Kidney (tissue), 13 donors: ENCODE measurements at regions not wholly inside any gene's neighbourhood (a gene's known extent, or its start where the extent isn't known, plus 50 kb on each side); places are given as distances from the start of the nearest gene placed in this dataset.

Experiments
- DNase-seq, 5 donors: peaks; one replicate each; pipeline ENCODE4 v3.0.0-alpha.2; 2013 to 2020
- FAIRE-seq: peaks from 2 replicates; lab custom pipeline; 2012; peaks lifted over from hg19 to GRCh38; lab: Jason Lieb, UNC
- H3K27ac ChIP-seq, 2 donors: one replicate each; pipeline ENCODE4 v1.7.0; 2013; ENCODE audit warnings: low read depth in 2 of 2, low read length in 2 of 2, inconsistent platforms in 1 of 2
- H3K27me3 ChIP-seq: one replicate; pipeline ENCODE4 v1.7.1; 2013; ENCODE audit warnings: low read length, inconsistent platforms; ENCODE audit not compliant: control insufficient read depth, insufficient read depth
- H3K36me3 ChIP-seq, 3 donors: one replicate each; pipeline versions ENCODE4 v1.7.0 to v1.7.1; 2013; ENCODE audit warnings: low read length in 3 of 3, control low read depth in 1 of 3, inconsistent platforms in 1 of 3; ENCODE audit not compliant: insufficient read depth in 3 of 3, control insufficient read depth in 2 of 3
- H3K4me1 ChIP-seq, 3 donors: one replicate each; pipeline versions ENCODE4 v1.7.0 to v1.7.1; 2013; ENCODE audit warnings: low read length in 3 of 3, inconsistent platforms in 1 of 3, low read depth in 1 of 3; ENCODE audit not compliant: control insufficient read depth in 2 of 3, insufficient read depth in 2 of 3
- H3K4me3 ChIP-seq, 3 donors: one replicate each; pipeline versions ENCODE4 v1.7.0 to v1.8.1; 2013; ENCODE audit warnings: low read length in 3 of 3, control low read depth in 1 of 3, inconsistent platforms in 1 of 3
- H3K9ac ChIP-seq, 3 donors: one replicate each; pipeline versions ENCODE4 v1.7.0 to v1.7.1; 2013; ENCODE audit warnings: low read length in 3 of 3, control low read depth in 1 of 3, inconsistent platforms in 1 of 3
- H3K9me3 ChIP-seq, 3 donors: one replicate each; pipeline versions ENCODE4 v1.7.0 to v1.7.1; 2013; ENCODE audit warnings: low read length in 3 of 3, control low read depth in 1 of 3, inconsistent platforms in 1 of 3; ENCODE audit not compliant: control insufficient read depth in 2 of 3, insufficient read depth in 1 of 3
- intact Hi-C: fragments of 100-400 bp; cut with DNase I; formaldehyde crosslinking; loops from one replicate; pipeline ENCODE4 v1.11.1; 2022
- TF ChIP-seq, protein P1 (sequence below): IDR thresholded peaks from 3 replicates; pipeline ENCODE4 v1.5.1; 2012; ENCODE audit warnings: mild to moderate bottlenecking, moderate library complexity, borderline replicate concordance; ENCODE audit not compliant: insufficient read depth; ENCODE audit errors: extremely low read depth
- donor health status: control.
- donor health status: control.
- donor health status: control.
- donor health status: control.
- donor health status: control.
- donor health status: DM: yes; HTN: yes; CAD: no.
- donor health status: Normal renal cell carcinoma (clear cell type).

DNA sequence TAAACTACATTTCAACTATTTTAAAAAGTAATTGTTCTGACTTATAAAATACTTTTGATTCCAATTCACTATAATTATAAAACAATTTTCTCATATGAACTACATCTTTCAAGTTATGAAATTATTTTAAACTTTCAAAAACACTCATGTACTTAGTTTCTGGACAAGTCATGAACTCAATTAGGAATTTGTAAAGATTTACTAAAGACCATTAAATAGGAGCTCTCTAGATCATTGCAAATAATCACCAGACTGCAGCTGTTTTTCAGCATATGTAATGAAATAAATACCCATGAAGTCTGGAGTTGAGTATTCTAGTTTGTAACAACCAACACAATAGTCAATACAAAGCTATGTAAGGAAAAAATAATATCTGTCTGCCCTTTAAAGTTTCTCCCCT, 605.1 kb upstream of the MIR17HG start:
- H3K4me1 ChIP-seq, result no peaks in the 10 kb centered on the region
- no peak overlapping the region for H3K27ac ChIP-seq
- no peaks in the 10 kb centered on the region for H3K36me3 ChIP-seq
- no peak overlapping the region for H3K9ac ChIP-seq
- DNase-seq (peak in 1 of 5 donors; percentile 45), FAIRE-seq (peak; percentile 87)
- no peaks in the 10 kb centered on the region for H3K9me3 ChIP-seq
- intact Hi-C loops, result no loop called here
- no peaks in the 10 kb centered on the region for H3K27me3 ChIP-seq
- TF ChIP-seq, protein P1, sequence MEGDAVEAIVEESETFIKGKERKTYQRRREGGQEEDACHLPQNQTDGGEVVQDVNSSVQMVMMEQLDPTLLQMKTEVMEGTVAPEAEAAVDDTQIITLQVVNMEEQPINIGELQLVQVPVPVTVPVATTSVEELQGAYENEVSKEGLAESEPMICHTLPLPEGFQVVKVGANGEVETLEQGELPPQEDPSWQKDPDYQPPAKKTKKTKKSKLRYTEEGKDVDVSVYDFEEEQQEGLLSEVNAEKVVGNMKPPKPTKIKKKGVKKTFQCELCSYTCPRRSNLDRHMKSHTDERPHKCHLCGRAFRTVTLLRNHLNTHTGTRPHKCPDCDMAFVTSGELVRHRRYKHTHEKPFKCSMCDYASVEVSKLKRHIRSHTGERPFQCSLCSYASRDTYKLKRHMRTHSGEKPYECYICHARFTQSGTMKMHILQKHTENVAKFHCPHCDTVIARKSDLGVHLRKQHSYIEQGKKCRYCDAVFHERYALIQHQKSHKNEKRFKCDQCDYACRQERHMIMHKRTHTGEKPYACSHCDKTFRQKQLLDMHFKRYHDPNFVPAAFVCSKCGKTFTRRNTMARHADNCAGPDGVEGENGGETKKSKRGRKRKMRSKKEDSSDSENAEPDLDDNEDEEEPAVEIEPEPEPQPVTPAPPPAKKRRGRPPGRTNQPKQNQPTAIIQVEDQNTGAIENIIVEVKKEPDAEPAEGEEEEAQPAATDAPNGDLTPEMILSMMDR, result no peak
- no peak overlapping the region for H3K4me3 ChIP-seq

DNA sequence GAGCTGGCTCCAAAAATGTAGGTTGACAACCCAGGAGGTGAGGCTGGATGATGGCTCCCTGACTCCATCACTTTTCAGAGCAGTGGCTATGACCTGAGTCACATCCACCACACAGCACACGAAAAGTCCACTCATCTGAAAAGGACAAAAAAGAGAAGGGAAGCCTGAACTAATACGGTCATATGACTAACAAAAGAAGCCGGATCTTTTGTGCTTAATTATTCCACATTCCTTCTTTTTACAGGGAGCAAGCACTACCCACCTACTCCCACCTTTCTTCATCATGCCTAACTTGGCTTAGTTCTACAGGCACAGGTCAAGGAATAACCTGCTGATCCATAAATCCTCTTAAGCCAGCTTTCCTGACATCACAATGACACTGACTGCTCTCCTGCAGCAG, 601.3 kb upstream of the MIR17HG start:
- Histone ChIP-seq H3K9ac (no peak overlapping the region), H3K4me1 (no peaks in the 10 kb centered on the region), H3K9me3 (no peaks in the 10 kb centered on the region), H3K27me3 (no peaks in the 10 kb centered on the region), H3K36me3 (no peaks in the 10 kb centered on the region), H3K27ac (no peak overlapping the region), H3K4me3 (no peak overlapping the region)
- TF ChIP-seq, protein P1, result no peak
- DNase-seq, result peak in 2 of 5 donors; percentile 32 to 58
- FAIRE-seq, result no peak
- intact Hi-C loops, result no loop called here

DNA sequence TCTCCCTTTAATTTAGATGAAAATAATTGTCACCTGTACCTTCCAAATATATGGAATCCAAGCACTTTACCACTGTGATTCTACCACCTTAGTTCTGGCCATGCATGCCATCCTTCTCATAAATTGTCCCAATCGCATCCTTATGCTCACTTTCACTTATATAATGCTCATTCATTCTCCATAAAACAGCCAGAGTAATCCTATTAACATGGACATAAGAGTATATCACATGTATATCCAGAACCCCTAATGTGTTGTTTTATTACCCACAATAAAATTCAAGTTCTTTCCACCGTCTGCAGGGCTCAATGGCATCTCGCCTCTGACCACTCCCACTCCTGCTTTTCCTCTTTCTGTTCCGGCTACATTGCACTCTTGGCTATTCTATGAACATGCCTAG, 597.5 kb upstream of the MIR17HG start:
- TF ChIP-seq, protein P1, result no peak
- FAIRE-seq, result no peak

DNA sequence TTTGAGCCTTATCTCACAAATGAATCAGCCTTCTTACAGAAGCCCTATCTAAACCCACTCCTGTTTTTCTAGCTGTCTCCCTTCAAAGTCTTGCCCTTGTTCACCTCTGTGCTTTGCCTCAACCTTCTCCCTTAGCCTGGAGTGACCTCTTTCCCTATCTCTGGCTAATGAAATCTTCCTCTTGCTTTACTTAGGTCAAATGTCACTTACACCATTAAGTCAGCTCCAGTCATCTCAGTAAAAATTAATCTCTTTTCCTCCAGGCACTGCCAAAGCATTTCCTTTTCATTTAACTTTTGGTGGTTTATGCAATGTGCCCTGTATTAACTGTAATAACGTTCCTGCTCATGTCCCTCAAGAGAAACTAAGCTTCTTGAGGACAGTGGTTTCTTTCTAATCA, 596.5 kb upstream of the MIR17HG start:
- H3K4me1 ChIP-seq, result no peaks in the 10 kb centered on the region
- H3K36me3 ChIP-seq, result no peaks in the 10 kb centered on the region
- no peak overlapping the region for H3K4me3 ChIP-seq
- no peak for FAIRE-seq
- DNase-seq, result no peak
- H3K27ac ChIP-seq, result no peak overlapping the region
- TF ChIP-seq, protein P1, result no peak
- H3K9ac ChIP-seq, result no peak overlapping the region
- intact Hi-C loops, result no loop called here
- H3K27me3 ChIP-seq, result no peaks in the 10 kb centered on the region
- H3K9me3 ChIP-seq, result no peaks in the 10 kb centered on the region

More for the DNA sequence above, 597.5 kb upstream of the MIR17HG start:
- H3K9me3 ChIP-seq, result no peaks in the 10 kb centered on the region
- DNase-seq, result no peak
- no peaks in the 10 kb centered on the region for H3K27me3 ChIP-seq
- H3K9ac ChIP-seq, result no peak overlapping the region
- no peaks in the 10 kb centered on the region for H3K4me1 ChIP-seq
- no peaks in the 10 kb centered on the region for H3K36me3 ChIP-seq
- H3K27ac ChIP-seq, result no peak overlapping the region
- no peak overlapping the region for H3K4me3 ChIP-seq
- intact Hi-C loops, result no loop called here
